ENCODE measurements at regions not wholly inside any gene's neighbourhood (a gene's known extent, or its start where the extent isn't known, plus 50 kb on each side); places are given as distances from the start of the nearest gene placed in this dataset.

- TF ChIP-seq GATA2 (IDR thresholded peaks at IDR 0.05; ENCODE audit: low read depth, low read length) (no peak), GATA3 (IDR thresholded peaks at IDR 0.05; ENCODE audit: low read depth, low read length) (no peak)
Observed at GRCh38 chr3:94946683-94947082, 883.8 kb downstream of the NSUN3 start.
